Ascending aorta (tissue), 2 donors: ENCODE measurements at regions not wholly inside any gene's neighbourhood (a gene's known extent, or its start where the extent isn't known, plus 50 kb on each side); places are given as distances from the start of the nearest gene placed in this dataset.
A peak's percentile ranks its signal among the peaks of the same experiment; 100 is the strongest.

Experiments
- DNase-seq, 2 donors: peaks; one replicate each; pipeline ENCODE4 v3.0.0-alpha.2; 2019; ENCODE audit warnings: low spot score in 2 of 2
- H3K27ac ChIP-seq, 2 donors: fragments of 200-600 bp; sonication (generic); one replicate each; pipeline ENCODE4 v1.5.1; 2016 to 2017; ENCODE audit warnings: mild to moderate bottlenecking in 1 of 2
- H3K27me3 ChIP-seq: fragments of 200-600 bp; sonication (generic); one replicate; pipeline ENCODE4 v1.5.1; 2017
- H3K36me3 ChIP-seq, 2 donors: fragments of 200-600 bp; sonication (generic); one replicate each; pipeline ENCODE4 v1.5.1; 2016
- H3K4me1 ChIP-seq, 2 donors: fragments of 200-600 bp; sonication (generic); one replicate each; pipeline ENCODE4 v1.5.1; 2016 to 2017; ENCODE audit warnings: mild to moderate bottlenecking in 1 of 2
- H3K4me3 ChIP-seq, 2 donors: fragments of 200-600 bp; sonication (generic); one replicate each; pipeline ENCODE4 v1.5.1; 2016 to 2017; ENCODE audit warnings: mild to moderate bottlenecking in 1 of 2
- H3K9me3 ChIP-seq, 2 donors: fragments of 200-600 bp; sonication (generic); one replicate each; pipeline ENCODE4 v1.5.1; 2016
- intact Hi-C: fragments of 100-400 bp; cut with DNase I; formaldehyde crosslinking; loops from one replicate; pipeline ENCODE4 v1.15.1; 2023
- TF ChIP-seq, protein P1 (sequence below), 3 experiments: fragments of 200-600 bp in 2 of 3; fragments of 450-650 bp in 1 of 3; sonication (generic) in 2 of 3; IDR thresholded peaks; one replicate each; pipeline ENCODE4 v1.5.1; 2016 to 2019; ENCODE audit warnings: antibody characterized with exemption in 3 of 3, mild to moderate bottlenecking in 1 of 3, moderate library complexity in 1 of 3

DNA sequence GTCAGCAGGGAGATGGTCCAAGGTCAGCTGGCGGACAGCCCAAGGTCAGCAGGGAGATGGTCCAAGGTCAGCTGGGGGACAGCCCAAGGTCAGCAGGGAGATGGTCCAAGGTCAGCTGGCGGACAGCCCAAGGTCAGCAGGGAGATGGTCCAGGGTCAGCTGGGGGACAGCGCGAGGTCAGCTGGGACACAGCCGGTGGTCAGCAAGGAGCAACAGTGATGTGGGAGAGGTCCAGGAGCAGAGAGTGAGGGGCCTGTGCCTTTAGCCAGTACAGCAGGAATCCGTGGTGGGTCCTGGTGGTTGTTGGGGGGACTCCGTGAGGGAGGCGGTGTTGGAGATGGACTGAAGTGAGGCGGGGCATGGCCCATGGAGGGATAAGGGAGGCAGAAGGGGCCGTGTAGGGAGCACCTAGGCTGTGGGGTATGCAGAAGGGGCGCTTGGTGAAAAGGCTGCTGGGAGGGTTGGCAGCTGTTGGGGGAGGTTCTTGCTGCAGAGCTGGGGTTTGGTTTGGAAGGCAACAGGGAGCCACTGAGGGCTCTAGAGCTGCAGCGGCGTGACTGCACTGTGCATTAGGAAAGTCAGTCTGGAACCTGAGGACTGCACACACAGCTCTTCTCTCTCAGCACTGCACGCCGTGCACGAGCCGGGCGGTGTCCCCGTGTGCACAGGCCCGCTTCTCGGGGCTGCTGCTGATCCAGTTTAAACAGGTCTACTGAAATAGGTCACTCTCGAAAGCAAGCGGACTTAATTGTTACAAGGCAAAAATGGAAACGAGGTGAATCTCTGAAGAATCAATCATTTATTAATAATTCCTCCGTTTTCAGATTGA is 76.2 kb upstream of the HDAC4 start:
- intact Hi-C loops, result no loop called here
- TF ChIP-seq, protein P1, sequence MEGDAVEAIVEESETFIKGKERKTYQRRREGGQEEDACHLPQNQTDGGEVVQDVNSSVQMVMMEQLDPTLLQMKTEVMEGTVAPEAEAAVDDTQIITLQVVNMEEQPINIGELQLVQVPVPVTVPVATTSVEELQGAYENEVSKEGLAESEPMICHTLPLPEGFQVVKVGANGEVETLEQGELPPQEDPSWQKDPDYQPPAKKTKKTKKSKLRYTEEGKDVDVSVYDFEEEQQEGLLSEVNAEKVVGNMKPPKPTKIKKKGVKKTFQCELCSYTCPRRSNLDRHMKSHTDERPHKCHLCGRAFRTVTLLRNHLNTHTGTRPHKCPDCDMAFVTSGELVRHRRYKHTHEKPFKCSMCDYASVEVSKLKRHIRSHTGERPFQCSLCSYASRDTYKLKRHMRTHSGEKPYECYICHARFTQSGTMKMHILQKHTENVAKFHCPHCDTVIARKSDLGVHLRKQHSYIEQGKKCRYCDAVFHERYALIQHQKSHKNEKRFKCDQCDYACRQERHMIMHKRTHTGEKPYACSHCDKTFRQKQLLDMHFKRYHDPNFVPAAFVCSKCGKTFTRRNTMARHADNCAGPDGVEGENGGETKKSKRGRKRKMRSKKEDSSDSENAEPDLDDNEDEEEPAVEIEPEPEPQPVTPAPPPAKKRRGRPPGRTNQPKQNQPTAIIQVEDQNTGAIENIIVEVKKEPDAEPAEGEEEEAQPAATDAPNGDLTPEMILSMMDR (IDR thresholded peaks at IDR 0.05), result no peak
- Histone ChIP-seq H3K27me3 (no peaks in the 10 kb centered on the region), H3K4me3 (no peak overlapping the region), H3K27ac (no peak overlapping the region), H3K4me1 (no peaks in the 10 kb centered on the region), H3K36me3 (no peaks in the 10 kb centered on the region), H3K9me3 (no peaks in the 10 kb centered on the region)
- DNase-seq, result no peak

- no peaks in the 10 kb centered on the region for H3K36me3 ChIP-seq
- intact Hi-C loops, result no loop called here
- H3K4me3 ChIP-seq, result no peak overlapping the region
- H3K27me3 ChIP-seq, result no peaks in the 10 kb centered on the region
- no peaks in the 10 kb centered on the region for H3K4me1 ChIP-seq
- no peak overlapping the region for H3K27ac ChIP-seq
- H3K9me3 ChIP-seq, result no peaks in the 10 kb centered on the region
- DNase-seq, result no peak
- TF ChIP-seq, protein P1 (IDR thresholded peaks at IDR 0.05), result no peak
These were observed 75.4 kb upstream of the HDAC4 start for GRCh38 chr2:239476029-239476756.

- TF ChIP-seq, protein P1 (IDR thresholded peaks at IDR 0.05), result no peak
- no peaks in the 10 kb centered on the region for H3K4me1 ChIP-seq
- no peaks in the 10 kb centered on the region for H3K27me3 ChIP-seq
- H3K9me3 ChIP-seq, result no peaks in the 10 kb centered on the region
- H3K27ac ChIP-seq, result no peak overlapping the region
- H3K36me3 ChIP-seq, result no peaks in the 10 kb centered on the region
- H3K4me3 ChIP-seq, result no peak overlapping the region
- intact Hi-C loops, result no loop called here
- DNase-seq, result no peak
These were observed 74.6 kb upstream of the HDAC4 start for GRCh38 chr2:239475161-239476028.

GRCh38 chr2:239473211-239473805 is 72.5 kb upstream of the HDAC4 start:
- H3K27me3 ChIP-seq, result no peaks in the 10 kb centered on the region
- no peak overlapping the region for H3K4me3 ChIP-seq
- TF ChIP-seq, protein P1 (IDR thresholded peaks at IDR 0.05), result no peak
- no peaks in the 10 kb centered on the region for H3K4me1 ChIP-seq
- H3K36me3 ChIP-seq, result no peaks in the 10 kb centered on the region
- intact Hi-C loops, result no loop called here
- H3K9me3 ChIP-seq, result no peaks in the 10 kb centered on the region
- no peak overlapping the region for H3K27ac ChIP-seq
- peak in 1 of 2 donors; percentile 31 for DNase-seq

DNA sequence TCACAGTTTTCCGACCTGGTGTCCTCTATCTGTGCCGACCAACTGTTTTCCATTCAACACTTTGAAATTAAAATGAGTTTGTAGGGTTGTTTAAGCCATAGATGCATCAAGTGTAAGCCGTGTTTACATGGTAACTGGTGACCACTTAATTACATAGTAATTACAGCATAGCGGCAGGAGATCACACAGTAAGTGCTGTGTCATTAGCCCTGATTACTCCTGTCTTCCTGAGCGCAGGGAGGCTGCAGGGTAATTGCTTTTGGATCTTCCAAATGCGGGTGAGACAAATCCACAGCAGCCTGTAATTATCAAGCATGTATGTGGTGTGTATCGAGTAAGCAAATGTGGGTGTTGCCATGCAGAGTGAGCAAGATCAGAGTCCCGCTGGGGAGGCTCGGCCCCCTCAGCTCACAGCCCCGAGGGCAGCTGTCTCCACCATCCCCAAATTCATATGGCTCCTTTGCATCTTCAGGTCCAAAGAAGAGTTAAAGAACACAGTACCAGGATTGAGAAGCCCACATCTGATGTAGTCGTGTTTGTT is 71.5 kb upstream of the HDAC4 start:
- peak in 1 of 2 donors; percentile 16 for DNase-seq
- H3K9me3 ChIP-seq, result no peaks in the 10 kb centered on the region
- H3K4me1 ChIP-seq, result no peaks in the 10 kb centered on the region
- H3K27ac ChIP-seq, result no peak overlapping the region
- TF ChIP-seq, protein P1 (IDR thresholded peaks at IDR 0.05), result no peak
- no peaks in the 10 kb centered on the region for H3K36me3 ChIP-seq
- H3K27me3 ChIP-seq, result no peaks in the 10 kb centered on the region
- intact Hi-C loops, result no loop called here
- H3K4me3 ChIP-seq, result no peak overlapping the region
